ENCODE measurements at regions not wholly inside any gene's neighbourhood (a gene's known extent, or its start where the extent isn't known, plus 50 kb on each side); places are given as distances from the start of the nearest gene placed in this dataset.
"Not testable (repeated sequence)": the region's sequence is repeated elsewhere in the genome, so short reads cannot be mapped to it uniquely, and the experiment has no call there.

GRCh38 chr16:56011808-56012481 is 136.8 kb upstream of the CES5A start:
- TF ChIP-seq, protein P1, sequence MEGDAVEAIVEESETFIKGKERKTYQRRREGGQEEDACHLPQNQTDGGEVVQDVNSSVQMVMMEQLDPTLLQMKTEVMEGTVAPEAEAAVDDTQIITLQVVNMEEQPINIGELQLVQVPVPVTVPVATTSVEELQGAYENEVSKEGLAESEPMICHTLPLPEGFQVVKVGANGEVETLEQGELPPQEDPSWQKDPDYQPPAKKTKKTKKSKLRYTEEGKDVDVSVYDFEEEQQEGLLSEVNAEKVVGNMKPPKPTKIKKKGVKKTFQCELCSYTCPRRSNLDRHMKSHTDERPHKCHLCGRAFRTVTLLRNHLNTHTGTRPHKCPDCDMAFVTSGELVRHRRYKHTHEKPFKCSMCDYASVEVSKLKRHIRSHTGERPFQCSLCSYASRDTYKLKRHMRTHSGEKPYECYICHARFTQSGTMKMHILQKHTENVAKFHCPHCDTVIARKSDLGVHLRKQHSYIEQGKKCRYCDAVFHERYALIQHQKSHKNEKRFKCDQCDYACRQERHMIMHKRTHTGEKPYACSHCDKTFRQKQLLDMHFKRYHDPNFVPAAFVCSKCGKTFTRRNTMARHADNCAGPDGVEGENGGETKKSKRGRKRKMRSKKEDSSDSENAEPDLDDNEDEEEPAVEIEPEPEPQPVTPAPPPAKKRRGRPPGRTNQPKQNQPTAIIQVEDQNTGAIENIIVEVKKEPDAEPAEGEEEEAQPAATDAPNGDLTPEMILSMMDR (IDR thresholded peaks at IDR 0.05; ENCODE audit: extremely low read depth, missing control alignments) = no peak
- no peak for DNase-seq (ENCODE audit: low spot score)

- DNase-seq (ENCODE audit: low spot score) = no peak
- TF ChIP-seq, protein P1 (IDR thresholded peaks at IDR 0.05; ENCODE audit: extremely low read depth, missing control alignments) = no peak
Observed at GRCh38 chr16:56005958-56006357, 130.8 kb upstream of the CES5A start.

DNA sequence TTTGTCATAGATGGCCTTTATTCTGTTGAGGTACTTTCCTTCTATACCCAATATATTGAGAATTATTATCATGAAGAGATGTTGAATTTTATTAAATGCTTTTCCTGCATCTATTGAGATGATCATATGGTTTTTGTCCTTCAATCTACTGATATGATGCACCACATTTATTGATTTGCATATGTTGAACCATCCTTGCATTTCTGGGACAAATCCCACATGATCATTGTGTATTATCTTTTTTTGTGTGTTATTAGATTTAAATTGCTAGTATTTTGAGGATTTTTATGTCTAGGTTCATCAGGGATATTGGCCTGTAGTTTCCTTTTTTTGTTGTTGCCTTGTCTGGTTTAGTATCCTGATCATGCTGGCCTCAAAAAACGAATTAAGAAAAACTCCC is 124.5 kb upstream of the CES5A start:
- TF ChIP-seq, protein P1 (IDR thresholded peaks at IDR 0.05; ENCODE audit: extremely low read depth, missing control alignments) = no peak
- DNase-seq (ENCODE audit: low spot score) = no peak

GRCh38 chr16:55993088-55993487 is 117.9 kb upstream of the CES5A start:
- DNase-seq (ENCODE audit: low spot score) = no peak
- TF ChIP-seq, protein P1 (IDR thresholded peaks at IDR 0.05; ENCODE audit: extremely low read depth, missing control alignments) = no peak

DNA sequence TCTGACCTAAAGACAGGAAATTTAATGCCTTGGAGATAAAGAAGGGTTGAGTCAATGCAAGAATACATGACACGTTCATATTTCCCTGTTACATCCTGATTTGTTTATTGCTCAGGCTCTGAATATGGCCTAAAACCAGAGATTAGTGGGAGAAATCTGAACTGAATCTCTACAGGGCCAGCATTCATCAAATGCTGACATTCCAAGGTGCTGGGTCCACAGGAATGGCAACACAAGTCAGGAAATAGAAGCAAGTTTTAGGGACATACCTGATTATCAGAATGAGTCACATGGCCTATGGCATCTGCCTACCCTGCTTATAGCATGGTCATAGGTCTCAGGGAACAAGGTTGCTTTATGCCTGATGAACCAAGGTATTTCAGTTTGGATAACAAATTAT is 117.4 kb upstream of the CES5A start:
- TF ChIP-seq, protein P1 (IDR thresholded peaks at IDR 0.05; ENCODE audit: extremely low read depth, missing control alignments) = no peak
- no peak for DNase-seq (ENCODE audit: low spot score)

DNA sequence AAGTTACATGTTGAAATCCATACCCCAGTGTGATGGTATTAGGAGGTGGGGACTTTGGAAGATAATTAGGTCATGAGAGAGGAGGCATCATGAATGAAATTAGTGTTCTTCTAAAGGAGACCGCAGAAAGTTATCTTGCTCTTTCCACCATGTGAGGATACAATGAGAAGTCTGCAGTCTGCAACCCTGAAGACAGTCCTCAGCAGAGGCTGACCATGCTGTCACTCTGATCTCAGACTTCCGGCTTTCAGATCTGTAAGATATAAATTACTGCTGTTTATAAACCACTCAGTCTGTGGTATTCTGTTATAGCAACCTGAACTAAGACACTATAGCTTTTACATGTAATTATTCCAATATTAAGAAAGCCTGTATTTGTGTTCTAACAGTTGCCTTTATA is 116.7 kb upstream of the CES5A start:
- TF ChIP-seq, protein P1 (IDR thresholded peaks at IDR 0.05; ENCODE audit: extremely low read depth, missing control alignments) = no peak
- no peak for DNase-seq (ENCODE audit: low spot score)

- DNase-seq (ENCODE audit: low spot score) = no peak
- TF ChIP-seq, protein P1 (IDR thresholded peaks at IDR 0.05; ENCODE audit: extremely low read depth, missing control alignments) = no peak
Observed at GRCh38 chr16:55989569-55989907, 114.4 kb upstream of the CES5A start.

DNA sequence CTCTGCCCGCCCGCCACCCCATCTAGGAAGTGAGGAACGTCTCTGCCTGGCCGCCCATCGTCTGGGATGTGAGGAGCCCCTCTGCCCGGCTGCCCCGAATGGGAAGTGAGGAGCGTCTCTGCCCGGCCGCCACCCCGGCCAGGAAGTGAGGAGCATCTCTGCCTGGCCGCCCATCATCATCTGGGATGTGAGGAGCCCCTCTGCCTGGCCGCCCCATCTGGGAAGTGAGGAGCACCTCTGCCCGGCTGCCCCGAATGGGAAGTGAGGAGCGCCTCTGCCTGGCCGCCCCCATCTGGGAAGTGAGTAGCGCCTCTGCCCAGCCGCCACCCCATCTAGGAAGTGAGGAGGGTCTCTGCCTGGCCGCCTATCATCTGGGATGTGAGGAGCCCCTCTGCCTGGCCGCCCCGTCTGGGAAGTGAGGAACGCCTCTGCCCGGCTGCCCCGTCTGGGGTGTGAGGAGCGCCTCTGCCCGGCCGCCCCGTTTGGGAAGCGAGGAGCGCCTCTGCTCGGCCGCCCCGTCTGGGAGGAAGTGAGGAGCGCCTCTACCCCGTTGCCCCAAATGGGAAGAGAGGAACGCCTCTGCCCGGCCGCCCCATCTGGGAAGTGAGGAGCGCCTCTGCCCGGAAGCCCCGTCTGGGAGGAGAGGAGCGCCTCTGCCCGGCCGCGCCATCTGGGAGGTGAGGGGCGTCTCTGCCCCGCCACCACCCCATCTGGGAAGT is 113.8 kb upstream of the CES5A start:
- not testable (repeated sequence) for DNase-seq (ENCODE audit: low spot score)

All from GM20000 (cell line).